Tibial nerve (tissue), 4 donors: ENCODE measurements at regions not wholly inside any gene's neighbourhood (a gene's known extent, or its start where the extent isn't known, plus 50 kb on each side); places are given as distances from the start of the nearest gene placed in this dataset.
"Not testable (repeated sequence)": the region's sequence is repeated elsewhere in the genome, so short reads cannot be mapped to it uniquely, and the experiment has no call there.

ENCODE experiments used
- DNase-seq, 2 donors: peaks; one replicate each; pipeline ENCODE4 v3.0.0-alpha.2; 2019; ENCODE audit warnings: low spot score in 2 of 2
- H3K27ac ChIP-seq, 4 donors: fragments of 200-600 bp; sonication (generic) in 3 of 4; one replicate each; pipeline ENCODE4 v1.5.1; 2017 to 2019; ENCODE audit warnings: mild to moderate bottlenecking in 1 of 4
- H3K27me3 ChIP-seq, 2 donors: fragments of 200-600 bp; sonication (generic) in 1 of 2; one replicate each; pipeline versions ENCODE4 v1.5.1 to v1.6.0; 2017 to 2019
- H3K36me3 ChIP-seq, 3 donors: fragments of 200-600 bp; sonication (generic); one replicate each; pipeline ENCODE4 v1.5.1; 2018 to 2019
- H3K4me1 ChIP-seq, 4 donors: fragments of 200-600 bp; sonication (generic) in 3 of 4; one replicate each; pipeline ENCODE4 v1.5.1; 2017 to 2019
- H3K4me3 ChIP-seq, 4 donors: fragments of 200-600 bp; sonication (generic) in 3 of 4; one replicate each; pipeline ENCODE4 v1.5.1; 2017 to 2019; ENCODE audit warnings: mild to moderate bottlenecking in 1 of 4, moderate library complexity in 1 of 4
- H3K9me3 ChIP-seq, 4 donors: fragments of 200-600 bp; sonication (generic) in 3 of 4; one replicate each; pipeline ENCODE4 v1.5.1; 2017 to 2019
- WGBS, 2 donors: methylation state at CpG; one replicate each; pipeline ENCODE4 v1.1.5; 2018; 5-methylcytosine and 5-hydroxymethylcytosine counted together

DNA sequence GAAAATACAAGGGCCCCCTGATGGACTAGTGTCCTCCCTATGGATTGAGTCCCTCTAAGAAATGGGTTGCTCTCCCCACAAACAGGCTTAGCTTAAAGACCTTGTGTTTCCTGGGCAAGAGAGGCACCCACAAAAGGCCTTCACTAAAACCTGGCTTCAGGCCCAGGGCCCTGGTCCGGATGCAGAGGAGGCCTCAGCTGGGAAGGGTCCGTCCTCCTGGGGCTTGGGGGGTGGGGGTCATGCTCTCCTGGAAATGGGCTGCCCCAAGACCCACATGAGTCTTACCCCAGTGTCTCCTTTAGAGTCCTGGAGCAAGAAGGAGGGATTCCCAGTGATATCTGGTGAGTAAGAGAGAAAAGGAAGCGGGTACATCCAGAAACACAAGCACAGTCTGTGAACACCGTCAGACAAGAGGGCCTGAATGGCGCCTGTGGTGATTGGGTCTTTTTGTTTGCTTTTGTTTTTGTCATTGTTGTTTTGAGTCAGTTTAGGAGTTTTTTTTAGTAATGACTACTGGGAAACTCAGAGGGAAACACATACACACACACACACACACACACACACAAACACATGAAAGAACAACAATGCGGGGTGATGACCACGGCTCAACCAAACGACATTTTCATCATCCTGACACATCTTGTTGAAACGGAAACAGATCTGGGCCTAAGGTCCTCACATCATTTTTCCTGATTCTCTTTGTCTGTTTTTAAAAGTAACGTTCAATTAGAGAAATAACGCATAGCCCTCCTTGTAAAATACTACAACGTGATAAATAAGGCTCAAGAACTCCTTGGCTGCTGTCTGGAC is 292.3 kb downstream of the BCL2L11 start:
- not testable (repeated sequence) for DNase-seq, H3K36me3 ChIP-seq, H3K27me3 ChIP-seq, H3K4me3 ChIP-seq, H3K27ac ChIP-seq, H3K9me3 ChIP-seq, H3K4me1 ChIP-seq
- 70 to 81% methylated on average over 12 of the region's 12 CpGs for WGBS, 2 donors

DNA sequence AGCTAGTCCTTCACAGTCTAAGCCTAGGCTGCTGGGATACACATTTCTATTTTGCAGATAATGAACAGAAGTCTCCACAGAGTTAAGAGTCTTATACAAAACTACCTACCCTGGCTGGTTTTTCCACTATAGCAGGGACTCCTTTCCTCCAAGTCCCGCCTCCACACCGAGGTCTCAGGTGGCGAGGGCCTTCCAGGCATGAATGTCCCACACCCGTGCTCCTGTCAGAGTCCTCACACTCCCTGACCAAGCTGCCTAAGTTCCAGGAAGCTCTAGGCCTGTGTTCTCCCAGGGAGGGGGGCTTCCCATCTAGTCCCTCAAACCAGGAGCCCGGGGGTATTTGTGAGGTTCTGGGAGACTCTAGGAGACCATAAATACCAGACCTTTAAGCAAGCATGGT is 293.2 kb downstream of the BCL2L11 start:
- DNase-seq, H3K27me3 ChIP-seq, H3K4me1 ChIP-seq, H3K9me3 ChIP-seq, H3K27ac ChIP-seq, H3K36me3 ChIP-seq, H3K4me3 ChIP-seq: not testable (repeated sequence)
- WGBS, 2 donors, result 80 to 90% methylated on average over 4 of the region's 5 CpGs

DNA sequence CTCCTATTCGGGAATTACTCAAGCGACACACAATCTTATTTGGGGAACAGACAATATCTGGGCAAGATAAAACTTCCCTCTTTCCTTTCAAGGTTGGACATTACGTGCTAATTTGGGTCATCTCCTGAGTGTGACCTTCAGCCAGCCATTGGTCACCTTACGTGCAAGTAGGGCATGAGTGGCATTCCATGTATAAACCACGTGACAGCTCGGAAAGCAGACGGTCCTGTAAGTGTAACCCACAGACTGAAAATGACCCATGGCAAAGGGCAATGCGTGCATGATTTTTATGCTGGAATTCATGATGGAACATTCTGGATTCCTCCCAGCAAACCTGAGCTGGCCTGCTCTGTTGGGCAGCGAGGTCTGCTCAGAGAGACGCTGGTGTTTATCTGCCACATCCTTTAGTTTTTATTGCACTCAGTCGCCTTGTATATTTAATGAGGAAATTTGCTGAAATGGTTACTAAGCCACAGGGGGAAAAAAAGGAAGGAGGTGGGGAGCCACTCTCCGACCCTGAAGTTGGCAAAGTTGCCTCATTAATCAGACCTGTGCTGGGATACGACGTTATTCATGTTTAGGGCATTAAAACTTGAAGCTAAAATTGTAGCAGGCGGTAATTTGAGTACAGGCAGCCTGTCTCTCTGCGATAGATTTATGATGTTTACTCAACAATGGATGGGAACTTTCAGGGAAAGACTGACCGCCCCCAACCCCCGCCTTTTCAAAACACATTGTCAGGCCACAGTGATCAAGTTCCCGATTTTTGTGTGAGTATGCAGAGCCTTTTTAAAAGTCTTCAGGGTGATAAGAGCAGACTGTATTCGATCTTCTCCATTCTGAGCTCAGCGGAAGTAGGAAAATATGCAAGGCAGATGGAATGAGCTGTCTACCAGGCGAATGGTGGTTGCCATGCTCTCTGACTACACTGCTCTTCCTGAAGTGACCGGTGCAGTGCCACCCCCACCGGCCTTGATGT is 295.3 kb downstream of the BCL2L11 start:
- H3K4me1 ChIP-seq, H3K4me3 ChIP-seq, H3K27ac ChIP-seq, H3K27me3 ChIP-seq, H3K9me3 ChIP-seq, H3K36me3 ChIP-seq, DNase-seq: not testable (repeated sequence)
- 53 to 66% methylated on average over 9 to 17 of the region's 24 CpGs for WGBS, 2 donors

DNA sequence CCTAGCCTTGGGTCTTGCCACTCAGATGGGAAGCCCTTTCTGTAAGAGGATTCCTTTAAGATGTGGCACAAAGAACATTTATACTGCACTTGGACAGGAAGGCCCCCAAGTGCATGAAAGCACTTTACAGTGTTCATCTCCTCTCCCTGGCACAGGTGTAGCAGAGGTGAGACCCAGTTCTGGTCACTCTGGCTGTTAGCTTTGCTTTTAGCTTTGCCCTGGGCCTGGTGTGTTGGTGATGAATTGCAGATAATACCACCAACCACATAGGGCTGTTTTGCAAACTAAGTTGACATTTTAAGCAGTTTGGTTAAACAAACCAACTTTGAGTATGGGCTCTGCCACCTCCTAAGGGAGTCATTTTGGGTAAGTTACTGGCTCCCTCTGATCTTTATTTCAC is 296.3 kb downstream of the BCL2L11 start:
- H3K27me3 ChIP-seq, DNase-seq, H3K4me3 ChIP-seq, H3K4me1 ChIP-seq, H3K9me3 ChIP-seq, H3K36me3 ChIP-seq, H3K27ac ChIP-seq: not testable (repeated sequence)

DNA sequence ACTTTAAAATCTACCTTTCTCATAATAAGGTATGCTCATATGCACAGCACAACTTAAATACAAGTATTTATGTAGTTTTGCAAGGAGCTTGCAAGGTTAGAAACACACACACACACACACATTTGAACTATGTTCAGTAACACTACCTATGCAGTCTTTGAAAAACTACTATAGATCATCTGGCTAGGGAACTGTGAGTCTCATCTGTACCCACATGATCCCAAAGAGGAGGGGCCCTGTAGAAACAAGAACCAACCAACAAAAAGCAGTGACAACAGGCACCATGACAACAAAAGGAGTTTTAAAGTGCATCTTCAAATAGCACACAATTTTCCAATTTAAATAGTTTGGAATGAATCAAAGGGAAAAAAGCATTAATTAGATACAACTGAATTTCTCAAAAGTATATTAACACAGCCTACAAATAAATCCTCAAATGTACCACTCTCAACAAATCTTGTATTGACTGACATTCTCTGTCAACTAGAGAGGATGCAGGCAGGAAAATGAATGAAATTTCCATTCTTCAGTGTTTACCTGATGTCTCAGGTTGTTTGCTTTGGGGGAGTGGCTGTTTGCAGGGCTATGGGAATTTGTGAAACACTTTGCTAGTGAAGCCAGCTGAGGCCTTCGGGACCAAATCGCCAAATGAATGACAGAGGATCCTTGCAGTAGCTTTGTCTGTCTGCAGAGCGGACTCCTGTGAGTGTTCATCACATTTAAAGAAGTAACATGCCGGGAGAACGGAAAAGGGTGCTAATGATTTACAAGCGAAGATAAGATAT is 297.6 kb downstream of the BCL2L11 start:
- not testable (repeated sequence) for H3K4me1 ChIP-seq, H3K36me3 ChIP-seq, H3K27ac ChIP-seq, H3K9me3 ChIP-seq, DNase-seq, H3K27me3 ChIP-seq, H3K4me3 ChIP-seq
- WGBS, 2 donors, result 72 to 92% methylated on average over 2 of the region's 6 CpGs

DNA sequence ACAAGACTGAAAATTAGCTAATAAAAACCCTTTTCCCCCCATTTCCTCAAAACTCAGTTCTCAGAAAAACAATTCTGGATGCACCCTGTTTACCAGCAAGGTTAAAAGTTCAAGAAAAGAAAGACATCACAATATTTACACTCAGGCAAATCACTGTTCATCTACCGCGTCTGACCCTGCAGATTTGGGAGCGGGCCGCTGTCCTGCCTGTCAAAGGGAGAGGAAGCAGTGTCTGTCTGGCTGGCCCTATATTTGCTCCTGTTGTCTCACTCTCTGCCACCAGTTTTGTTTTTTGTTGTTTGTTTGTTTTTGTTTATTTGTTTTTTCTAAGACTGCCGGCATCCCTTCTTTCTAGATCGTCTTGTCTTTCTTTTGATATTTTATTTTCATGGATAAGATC is 299.4 kb downstream of the BCL2L11 start:
- H3K9me3 ChIP-seq, H3K36me3 ChIP-seq, H3K27me3 ChIP-seq, H3K4me3 ChIP-seq, H3K27ac ChIP-seq, H3K4me1 ChIP-seq, DNase-seq: not testable (repeated sequence)
- 79 to 85% methylated on average over 4 to 6 of the region's 6 CpGs for WGBS, 2 donors

DNA sequence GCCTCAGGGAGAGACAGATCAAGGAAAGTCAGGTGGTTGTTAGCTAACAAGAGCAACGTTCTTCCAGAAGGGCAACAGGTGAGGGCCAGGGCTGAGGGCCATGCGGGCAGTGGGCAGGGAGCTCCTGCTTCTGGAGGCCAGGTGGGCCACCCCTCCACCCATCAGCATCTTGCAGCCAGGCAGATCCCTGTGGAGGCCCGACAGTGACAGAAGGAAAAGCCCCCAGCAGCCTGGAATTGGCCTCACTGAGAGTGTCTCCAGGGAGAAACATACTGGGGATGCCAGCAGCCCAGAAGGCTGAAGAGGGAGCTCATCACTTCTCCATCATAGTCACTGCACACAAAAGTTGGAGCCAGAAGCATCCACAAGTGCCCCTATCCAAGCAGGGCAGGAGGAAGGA is 300.1 kb downstream of the BCL2L11 start:
- not testable (repeated sequence) for H3K27me3 ChIP-seq, H3K36me3 ChIP-seq, DNase-seq, H3K4me3 ChIP-seq, H3K4me1 ChIP-seq, H3K27ac ChIP-seq, H3K9me3 ChIP-seq
- 81 to 100% methylated on average over 1 to 3 of the region's 3 CpGs for WGBS, 2 donors

DNA sequence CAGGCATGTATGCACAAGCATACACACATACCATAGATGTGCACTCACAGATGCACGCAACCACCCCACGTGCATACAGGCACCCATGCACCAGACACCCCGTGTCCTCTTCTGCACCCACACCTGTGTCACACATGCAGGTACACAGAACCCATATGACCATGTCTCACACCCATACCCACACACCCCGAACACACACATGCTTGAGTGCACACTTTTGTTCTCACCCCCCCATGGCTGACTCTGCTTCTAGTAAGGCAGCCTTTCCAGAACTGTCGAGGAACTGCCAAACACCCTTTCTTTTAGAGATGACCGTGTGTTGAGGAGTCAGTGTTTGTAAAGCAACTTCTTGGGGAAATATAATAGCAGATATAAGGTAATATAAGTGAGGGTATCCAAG is 301.2 kb downstream of the BCL2L11 start:
- DNase-seq, H3K36me3 ChIP-seq, H3K27me3 ChIP-seq, H3K4me3 ChIP-seq, H3K9me3 ChIP-seq, H3K27ac ChIP-seq, H3K4me1 ChIP-seq: not testable (repeated sequence)
- WGBS, 2 donors, result 90 to 98% methylated on average over 6 of the region's 6 CpGs

DNA sequence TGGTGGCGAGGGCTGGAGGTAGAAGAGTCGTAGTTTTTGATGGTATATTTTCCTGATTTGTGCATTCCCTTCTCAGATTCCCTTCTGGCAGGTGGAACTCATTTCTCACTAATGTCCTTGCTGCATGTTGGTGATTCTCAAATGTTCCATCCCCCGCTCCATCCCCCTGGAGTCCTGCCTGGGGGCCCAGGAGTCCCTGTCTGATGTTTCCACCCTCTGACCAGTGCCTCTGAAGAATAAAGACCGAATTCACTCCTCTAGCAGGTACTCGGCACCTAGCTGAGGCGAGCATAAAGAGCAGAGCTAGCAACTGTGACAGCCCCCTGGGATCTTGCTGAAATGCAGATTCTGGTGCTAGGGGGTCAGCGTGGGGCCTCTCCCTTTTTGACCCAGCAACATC is 301.8 kb downstream of the BCL2L11 start:
- 89 to 91% methylated on average over 7 of the region's 7 CpGs for WGBS, 2 donors

DNA sequence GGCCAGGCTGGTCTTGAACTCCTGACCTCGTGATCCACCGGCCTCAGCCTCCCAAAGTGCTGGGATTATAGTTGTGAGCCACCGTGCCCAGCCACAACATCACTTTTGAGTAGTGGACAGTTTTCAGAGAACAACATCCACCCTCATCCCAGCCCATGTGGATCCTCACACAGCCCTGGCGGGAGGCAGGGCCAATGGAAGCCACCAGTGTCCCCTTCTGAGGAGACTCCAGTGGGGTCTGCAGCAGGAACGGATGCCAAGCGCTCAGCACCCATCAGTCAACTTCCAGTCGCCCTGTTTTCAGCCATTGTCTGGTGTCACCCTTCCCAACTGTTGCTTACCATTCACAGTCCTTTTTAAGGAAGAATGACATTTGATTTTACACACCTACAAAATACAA is 302.5 kb downstream of the BCL2L11 start:
- H3K36me3 ChIP-seq, H3K27me3 ChIP-seq: not testable (repeated sequence)
- WGBS, 2 donors, result 94 to 95% methylated on average over 4 to 5 of the region's 7 CpGs

More for the DNA sequence above, 301.8 kb downstream of the BCL2L11 start:
- H3K36me3 ChIP-seq, H3K9me3 ChIP-seq, DNase-seq, H3K4me1 ChIP-seq, H3K4me3 ChIP-seq, H3K27me3 ChIP-seq, H3K27ac ChIP-seq: not testable (repeated sequence)

DNA sequence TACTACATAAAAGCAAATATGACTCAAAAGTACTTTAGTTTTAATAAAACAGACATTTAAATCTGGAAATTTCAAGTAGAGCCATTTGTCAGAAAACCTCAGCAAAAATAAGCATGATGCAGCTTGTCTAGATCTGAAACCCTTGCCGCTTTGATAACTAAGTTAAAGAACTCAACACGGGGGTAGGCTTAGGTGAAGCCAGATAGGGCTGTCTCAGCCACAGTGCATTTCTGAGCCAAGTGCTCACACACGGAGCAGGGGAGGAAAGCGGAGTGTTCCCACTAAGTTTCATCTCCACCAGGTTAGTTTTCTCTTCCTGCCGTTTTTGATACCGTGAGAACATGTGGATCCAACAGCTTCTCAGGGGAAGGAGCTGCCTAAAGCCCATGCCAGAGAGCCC is 303.5 kb downstream of the BCL2L11 start:
- DNase-seq, H3K4me3 ChIP-seq, H3K4me1 ChIP-seq, H3K27ac ChIP-seq, H3K27me3 ChIP-seq, H3K9me3 ChIP-seq, H3K36me3 ChIP-seq: not testable (repeated sequence)
- WGBS, 2 donors, result 100% methylated on average over 1 of the region's 6 CpGs

More for the DNA sequence above, 302.5 kb downstream of the BCL2L11 start:
- DNase-seq, H3K27ac ChIP-seq, H3K4me3 ChIP-seq, H3K9me3 ChIP-seq, H3K4me1 ChIP-seq: not testable (repeated sequence)

DNA sequence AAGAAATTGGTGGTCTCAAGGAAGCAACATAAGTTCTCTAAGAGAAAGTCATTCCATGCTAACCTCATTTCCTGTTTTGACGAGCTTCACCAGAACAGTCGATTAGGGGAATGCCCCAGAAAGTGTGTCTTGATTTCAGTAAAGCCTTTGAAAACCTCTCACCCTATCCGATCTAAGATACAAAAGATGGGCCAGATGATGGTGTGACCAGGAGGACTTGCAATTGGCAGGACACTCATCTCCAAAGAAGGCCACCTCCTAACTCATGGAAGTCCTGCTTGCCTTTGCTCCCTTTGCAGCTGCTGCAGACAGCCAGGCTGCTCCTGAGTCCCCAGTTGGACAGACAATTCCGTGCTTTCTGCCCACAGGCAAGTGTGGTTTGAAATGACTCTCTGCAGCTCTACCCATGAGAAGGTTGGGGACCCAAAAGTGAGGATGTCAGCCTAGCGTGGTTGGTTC is 304.2 kb downstream of the BCL2L11 start:
- not testable (repeated sequence) for H3K36me3 ChIP-seq, H3K4me1 ChIP-seq, H3K4me3 ChIP-seq, H3K9me3 ChIP-seq, DNase-seq, H3K27ac ChIP-seq, H3K27me3 ChIP-seq
- 86% methylated on average over 5 of the region's 5 CpGs; no CpG with 5 or more reads in 1 of the 2 donors for WGBS, 2 donors

DNA sequence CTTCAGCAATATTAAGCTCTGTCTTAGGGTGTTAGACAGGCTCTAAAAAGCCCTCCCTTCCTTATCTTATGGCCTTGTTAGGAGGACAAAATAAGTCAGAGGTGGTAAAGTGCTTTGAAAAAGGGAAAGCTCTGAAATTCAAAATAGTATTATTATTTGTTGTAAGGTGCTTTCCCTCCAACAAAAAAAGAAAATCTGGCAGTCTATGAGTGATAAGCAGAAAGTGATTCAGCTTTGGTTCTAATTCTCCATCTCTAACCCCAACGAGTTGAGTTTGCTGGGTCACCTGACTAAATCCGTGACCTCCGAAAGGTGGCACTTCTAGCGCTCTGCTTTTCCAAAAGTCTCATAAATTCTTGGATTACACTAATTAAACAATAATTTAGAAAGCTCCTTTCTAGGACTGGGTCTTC is 305.1 kb downstream of the BCL2L11 start:
- 93 to 94% methylated on average over 4 of the region's 4 CpGs for WGBS, 2 donors

More for the DNA sequence above, 305.1 kb downstream of the BCL2L11 start:
- H3K27me3 ChIP-seq, H3K27ac ChIP-seq, H3K36me3 ChIP-seq, H3K4me3 ChIP-seq, H3K4me1 ChIP-seq, DNase-seq, H3K9me3 ChIP-seq: not testable (repeated sequence)
